ENCODE measurements at regions not wholly inside any gene's neighbourhood (a gene's known extent, or its start where the extent isn't known, plus 50 kb on each side); places are given as distances from the start of the nearest gene placed in this dataset.

DNA sequence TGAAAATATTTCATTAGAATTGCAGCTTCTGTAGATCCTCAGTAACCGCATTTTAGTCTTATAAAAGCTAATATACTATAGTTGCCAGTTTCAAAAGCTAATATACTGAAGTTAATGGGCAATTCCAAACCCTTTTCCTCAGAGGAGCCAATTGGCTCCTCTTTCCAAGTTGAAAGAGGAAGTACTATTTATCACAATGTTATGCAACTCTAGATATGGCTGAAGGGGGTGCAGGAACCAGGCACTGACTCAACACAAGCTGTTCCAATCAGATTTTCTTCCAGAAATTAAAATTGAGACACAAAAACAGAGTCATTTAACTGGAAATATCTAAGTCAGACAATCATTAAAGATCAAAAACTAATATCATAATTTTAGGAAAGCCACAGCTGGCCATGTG is 258.9 kb downstream of the PCDH20 start:
- TF ChIP-seq, protein P1, sequence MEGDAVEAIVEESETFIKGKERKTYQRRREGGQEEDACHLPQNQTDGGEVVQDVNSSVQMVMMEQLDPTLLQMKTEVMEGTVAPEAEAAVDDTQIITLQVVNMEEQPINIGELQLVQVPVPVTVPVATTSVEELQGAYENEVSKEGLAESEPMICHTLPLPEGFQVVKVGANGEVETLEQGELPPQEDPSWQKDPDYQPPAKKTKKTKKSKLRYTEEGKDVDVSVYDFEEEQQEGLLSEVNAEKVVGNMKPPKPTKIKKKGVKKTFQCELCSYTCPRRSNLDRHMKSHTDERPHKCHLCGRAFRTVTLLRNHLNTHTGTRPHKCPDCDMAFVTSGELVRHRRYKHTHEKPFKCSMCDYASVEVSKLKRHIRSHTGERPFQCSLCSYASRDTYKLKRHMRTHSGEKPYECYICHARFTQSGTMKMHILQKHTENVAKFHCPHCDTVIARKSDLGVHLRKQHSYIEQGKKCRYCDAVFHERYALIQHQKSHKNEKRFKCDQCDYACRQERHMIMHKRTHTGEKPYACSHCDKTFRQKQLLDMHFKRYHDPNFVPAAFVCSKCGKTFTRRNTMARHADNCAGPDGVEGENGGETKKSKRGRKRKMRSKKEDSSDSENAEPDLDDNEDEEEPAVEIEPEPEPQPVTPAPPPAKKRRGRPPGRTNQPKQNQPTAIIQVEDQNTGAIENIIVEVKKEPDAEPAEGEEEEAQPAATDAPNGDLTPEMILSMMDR (IDR thresholded peaks at IDR 0.05 in 2 of 3, conservative IDR thresholded peaks at IDR 0.05 in 1 of 3; ENCODE audit: control insufficient read depth in 2 of 3, extremely low read depth in 1 of 3, insufficient read depth in 1 of 3, low read depth in 3 of 3, low read length in 3 of 3), result no peak
- TF ChIP-seq, protein P2, sequence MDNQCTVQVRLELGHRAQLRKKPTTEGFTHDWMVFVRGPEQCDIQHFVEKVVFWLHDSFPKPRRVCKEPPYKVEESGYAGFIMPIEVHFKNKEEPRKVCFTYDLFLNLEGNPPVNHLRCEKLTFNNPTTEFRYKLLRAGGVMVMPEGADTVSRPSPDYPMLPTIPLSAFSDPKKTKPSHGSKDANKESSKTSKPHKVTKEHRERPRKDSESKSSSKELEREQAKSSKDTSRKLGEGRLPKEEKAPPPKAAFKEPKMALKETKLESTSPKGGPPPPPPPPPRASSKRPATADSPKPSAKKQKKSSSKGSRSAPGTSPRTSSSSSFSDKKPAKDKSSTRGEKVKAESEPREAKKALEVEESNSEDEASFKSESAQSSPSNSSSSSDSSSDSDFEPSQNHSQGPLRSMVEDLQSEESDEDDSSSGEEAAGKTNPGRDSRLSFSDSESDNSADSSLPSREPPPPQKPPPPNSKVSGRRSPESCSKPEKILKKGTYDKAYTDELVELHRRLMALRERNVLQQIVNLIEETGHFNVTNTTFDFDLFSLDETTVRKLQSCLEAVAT (IDR thresholded peaks at IDR 0.05), result no peak
- TF ChIP-seq, protein P3, sequence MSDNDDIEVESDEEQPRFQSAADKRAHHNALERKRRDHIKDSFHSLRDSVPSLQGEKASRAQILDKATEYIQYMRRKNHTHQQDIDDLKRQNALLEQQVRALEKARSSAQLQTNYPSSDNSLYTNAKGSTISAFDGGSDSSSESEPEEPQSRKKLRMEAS (IDR thresholded peaks at IDR 0.05; ENCODE audit: low read depth, low read length), result no peak

Measured in GM12878 (cell line).